ENCODE measurements at regions not wholly inside any gene's neighbourhood (a gene's known extent, or its start where the extent isn't known, plus 50 kb on each side); places are given as distances from the start of the nearest gene placed in this dataset.

DNA sequence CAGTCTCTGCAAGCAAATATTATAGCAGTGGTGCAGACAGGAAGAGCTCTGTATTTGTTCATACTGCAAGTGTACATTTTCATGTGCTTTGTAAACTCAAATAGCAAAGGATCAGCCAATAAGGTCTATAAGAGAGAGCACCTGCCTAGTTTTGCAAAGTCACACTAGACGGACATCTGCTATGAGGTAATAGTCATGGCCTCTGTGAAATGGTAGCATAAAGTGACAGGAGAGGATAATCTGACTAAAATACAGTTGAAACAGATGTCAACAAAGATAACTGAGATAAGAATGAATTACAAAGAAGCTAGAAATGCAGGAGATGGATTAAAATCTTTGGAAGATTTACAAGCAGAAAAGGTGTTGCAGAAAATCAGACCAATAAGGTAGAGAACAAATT is 70.6 kb upstream of the SPON1 start:
- Histone ChIP-seq H3K4me1 (ENCODE audit: control insufficient read depth, extremely low read depth, insufficient read depth, low read length) (no peaks in the 10 kb centered on the region), H4K20me1 (ENCODE audit: control insufficient read depth, extremely low read depth, insufficient read depth, low read length) (no peaks in the 10 kb centered on the region), H3K27ac (ENCODE audit: control insufficient read depth, insufficient read depth, low read length) (no peak overlapping the region), H3K27me3 (ENCODE audit: control insufficient read depth, extremely low read depth, insufficient read depth, low read length) (peaks cover 4% of the 10 kb centered on the region), H3K4me3 (ENCODE audit: control insufficient read depth in 2 of 3, extremely low read depth in 1 of 3, insufficient read depth in 2 of 3, low read depth in 1 of 3, low read length in 3 of 3) (no peak overlapping the region), H3K9me1 (ENCODE audit: control insufficient read depth, extremely low read depth, insufficient read depth, low read length) (no peaks in the 10 kb centered on the region), H3K9me3 (ENCODE audit: control insufficient read depth, low read depth, low read length) (no peaks in the 10 kb centered on the region), H3K36me3 (ENCODE audit: control insufficient read depth in 2 of 2, extremely low read depth in 1 of 2, insufficient read depth in 2 of 2, low read length in 2 of 2) (no peaks in the 10 kb centered on the region), H3K9ac (ENCODE audit: control insufficient read depth, extremely low read depth, insufficient read depth, low read length) (no peak overlapping the region), H3K4me2 (ENCODE audit: control insufficient read depth, extremely low read depth, insufficient read depth, low read depth, low read length) (no peak overlapping the region), H3K79me2 (ENCODE audit: control insufficient read depth, insufficient read depth, low read length) (no peaks in the 10 kb centered on the region), H2AFZ (ENCODE audit: control insufficient read depth, low read length) (no peak overlapping the region)
- FAIRE-seq (no peak), DNase-seq (ENCODE audit: low read depth, low spot score) (no peak)
- dilution Hi-C loops (cut with MboI; ENCODE audit: extremely low pct_ligation_motif_present, low sequenced_read_pairs): no loop called here
- TF ChIP-seq CTCF (optimal IDR thresholded peaks at IDR 0.05 in 1 of 3, IDR thresholded peaks at IDR 0.05 in 1 of 3, conservative IDR thresholded peaks at IDR 0.05 in 1 of 3; ENCODE audit: extremely low read depth in 1 of 3, insufficient read depth in 2 of 3, low read length in 3 of 3): no peak
- TF ChIP-seq EZH2 (IDR thresholded peaks at IDR 0.05; ENCODE audit: low read length): no peak

DNA sequence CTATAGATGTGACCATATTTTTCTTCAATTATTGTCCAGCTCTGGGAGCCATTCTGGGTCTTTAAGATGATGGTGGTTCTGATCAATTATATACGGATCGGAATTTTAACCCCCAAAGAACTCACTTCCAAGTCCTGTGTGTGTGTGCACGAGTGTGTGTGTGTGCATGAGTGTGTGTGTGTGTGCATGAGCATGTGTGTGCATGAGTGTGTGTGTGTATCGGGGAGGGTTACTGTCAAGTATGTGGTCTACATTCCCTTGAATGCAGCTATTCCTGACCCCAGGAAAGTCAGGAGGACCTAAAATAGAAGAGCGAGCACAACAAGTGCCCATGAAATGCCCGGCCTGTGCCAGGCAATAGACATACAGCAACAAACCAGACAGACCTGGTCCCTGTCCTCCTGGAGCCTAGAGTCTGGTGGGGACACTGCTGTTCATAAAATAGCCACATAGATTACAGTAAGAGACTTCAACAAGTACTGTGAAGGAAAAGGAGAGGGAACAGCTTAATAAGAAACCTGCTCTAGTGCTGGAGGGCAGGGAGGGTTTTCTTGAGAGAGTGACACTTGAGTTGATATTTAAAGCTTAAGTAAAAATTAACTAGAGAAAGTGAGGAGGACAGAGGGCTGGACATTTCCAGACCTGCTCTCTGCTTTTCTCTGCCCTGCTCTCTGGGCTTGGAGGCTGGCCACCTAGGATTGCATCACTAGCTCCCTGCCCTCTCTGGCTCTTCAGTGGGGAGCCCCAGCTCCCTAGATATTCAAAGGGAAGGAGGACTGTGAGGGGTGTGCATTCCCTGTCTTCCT is 66.1 kb upstream of the SPON1 start:
- Histone ChIP-seq H3K4me1 (ENCODE audit: control insufficient read depth, extremely low read depth, insufficient read depth, low read length) (peaks cover 4% of the 10 kb centered on the region), H3K36me3 (ENCODE audit: control insufficient read depth in 2 of 2, extremely low read depth in 1 of 2, insufficient read depth in 2 of 2, low read length in 2 of 2) (no peaks in the 10 kb centered on the region), H2AFZ (ENCODE audit: control insufficient read depth, low read length) (no peak overlapping the region), H3K4me2 (ENCODE audit: control insufficient read depth, extremely low read depth, insufficient read depth, low read depth, low read length) (no peak overlapping the region), H3K27me3 (ENCODE audit: control insufficient read depth, extremely low read depth, insufficient read depth, low read length) (peaks cover 4% of the 10 kb centered on the region), H3K9ac (ENCODE audit: control insufficient read depth, extremely low read depth, insufficient read depth, low read length) (no peak overlapping the region), H3K4me3 (ENCODE audit: control insufficient read depth in 2 of 3, extremely low read depth in 1 of 3, insufficient read depth in 2 of 3, low read depth in 1 of 3, low read length in 3 of 3) (no peak overlapping the region), H4K20me1 (ENCODE audit: control insufficient read depth, extremely low read depth, insufficient read depth, low read length) (no peaks in the 10 kb centered on the region), H3K9me3 (ENCODE audit: control insufficient read depth, low read depth, low read length) (no peaks in the 10 kb centered on the region), H3K79me2 (ENCODE audit: control insufficient read depth, insufficient read depth, low read length) (no peaks in the 10 kb centered on the region), H3K27ac (ENCODE audit: control insufficient read depth, insufficient read depth, low read length) (no peak overlapping the region), H3K9me1 (ENCODE audit: control insufficient read depth, extremely low read depth, insufficient read depth, low read length) (no peaks in the 10 kb centered on the region)
- dilution Hi-C loops (cut with MboI; ENCODE audit: extremely low pct_ligation_motif_present, low sequenced_read_pairs): no loop called here
- FAIRE-seq (no peak), DNase-seq (ENCODE audit: low read depth, low spot score) (no peak)
- no peak for TF ChIP-seq CTCF (optimal IDR thresholded peaks at IDR 0.05 in 1 of 3, IDR thresholded peaks at IDR 0.05 in 1 of 3, conservative IDR thresholded peaks at IDR 0.05 in 1 of 3; ENCODE audit: extremely low read depth in 1 of 3, insufficient read depth in 2 of 3, low read length in 3 of 3)
- no peak for TF ChIP-seq EZH2 (IDR thresholded peaks at IDR 0.05; ENCODE audit: low read length)
